ENCODE measurements at regions not wholly inside any gene's neighbourhood (a gene's known extent, or its start where the extent isn't known, plus 50 kb on each side); places are given as distances from the start of the nearest gene placed in this dataset.

DNA sequence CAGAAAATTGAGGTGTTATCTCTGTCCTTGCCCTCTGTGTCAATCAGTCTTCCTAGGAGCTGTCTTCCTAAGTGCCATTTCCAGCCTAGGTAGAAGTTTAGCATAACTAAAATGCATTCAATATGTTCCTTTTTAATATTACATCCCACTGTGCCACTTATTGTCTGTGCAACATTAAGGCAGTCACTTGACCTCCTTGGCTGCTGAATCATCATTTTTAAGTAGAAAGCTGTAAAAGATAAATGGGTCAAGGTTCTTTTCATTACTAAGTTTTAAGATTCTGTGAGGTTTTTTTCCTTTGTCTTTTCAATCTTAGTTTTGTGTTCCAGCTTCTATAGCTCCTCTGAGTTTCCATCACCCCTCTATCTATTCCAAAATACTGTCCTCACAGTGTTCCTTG lies 371.9 kb upstream of the SOX9 start:
- no TSS peak for BruUV-seq (replicated peaks)
- no peaks in the 10 kb centered on the region for H3K9me3 ChIP-seq (ENCODE audit: low read depth, low read length, poor library complexity, severe bottlenecking)
- no peaks in the 10 kb centered on the region for H3K4me1 ChIP-seq (ENCODE audit: insufficient read depth, low read length, poor library complexity, severe bottlenecking)
- no peaks in the 10 kb centered on the region for H3K27me3 ChIP-seq (replicated peaks; ENCODE audit: insufficient read depth, low read depth, low read length, poor library complexity)
- POLR2A ChIA-PET (ENCODE audit: low non-redundant PET): no interaction called here
- no peak overlapping the region for H3K4me3 ChIP-seq (ENCODE audit: low read depth, low read length, poor library complexity, severe bottlenecking)
- TF ChIP-seq EZH2 (IDR thresholded peaks at IDR 0.05; ENCODE audit: borderline replicate concordance, low read depth, low read length, poor library complexity, severe bottlenecking): no peak
- TF ChIP-seq, protein P1, sequence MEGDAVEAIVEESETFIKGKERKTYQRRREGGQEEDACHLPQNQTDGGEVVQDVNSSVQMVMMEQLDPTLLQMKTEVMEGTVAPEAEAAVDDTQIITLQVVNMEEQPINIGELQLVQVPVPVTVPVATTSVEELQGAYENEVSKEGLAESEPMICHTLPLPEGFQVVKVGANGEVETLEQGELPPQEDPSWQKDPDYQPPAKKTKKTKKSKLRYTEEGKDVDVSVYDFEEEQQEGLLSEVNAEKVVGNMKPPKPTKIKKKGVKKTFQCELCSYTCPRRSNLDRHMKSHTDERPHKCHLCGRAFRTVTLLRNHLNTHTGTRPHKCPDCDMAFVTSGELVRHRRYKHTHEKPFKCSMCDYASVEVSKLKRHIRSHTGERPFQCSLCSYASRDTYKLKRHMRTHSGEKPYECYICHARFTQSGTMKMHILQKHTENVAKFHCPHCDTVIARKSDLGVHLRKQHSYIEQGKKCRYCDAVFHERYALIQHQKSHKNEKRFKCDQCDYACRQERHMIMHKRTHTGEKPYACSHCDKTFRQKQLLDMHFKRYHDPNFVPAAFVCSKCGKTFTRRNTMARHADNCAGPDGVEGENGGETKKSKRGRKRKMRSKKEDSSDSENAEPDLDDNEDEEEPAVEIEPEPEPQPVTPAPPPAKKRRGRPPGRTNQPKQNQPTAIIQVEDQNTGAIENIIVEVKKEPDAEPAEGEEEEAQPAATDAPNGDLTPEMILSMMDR (conservative IDR thresholded peaks at IDR 0.05; ENCODE audit: low read depth, low read length): no peak
- H3K36me3 ChIP-seq (ENCODE audit: insufficient read depth, low read length, poor library complexity, severe bottlenecking): no peaks in the 10 kb centered on the region
- no peak for DNase-seq (ENCODE audit: low spot score)
- CTCF ChIA-PET: no interaction called here
- intact Hi-C loops (cut with micrococcal nuclease; ENCODE audit: unreplicated experiment): no loop called here
- no peak overlapping the region for H3K27ac ChIP-seq (ENCODE audit: low read depth, low read length, poor library complexity, severe bottlenecking)

DNA sequence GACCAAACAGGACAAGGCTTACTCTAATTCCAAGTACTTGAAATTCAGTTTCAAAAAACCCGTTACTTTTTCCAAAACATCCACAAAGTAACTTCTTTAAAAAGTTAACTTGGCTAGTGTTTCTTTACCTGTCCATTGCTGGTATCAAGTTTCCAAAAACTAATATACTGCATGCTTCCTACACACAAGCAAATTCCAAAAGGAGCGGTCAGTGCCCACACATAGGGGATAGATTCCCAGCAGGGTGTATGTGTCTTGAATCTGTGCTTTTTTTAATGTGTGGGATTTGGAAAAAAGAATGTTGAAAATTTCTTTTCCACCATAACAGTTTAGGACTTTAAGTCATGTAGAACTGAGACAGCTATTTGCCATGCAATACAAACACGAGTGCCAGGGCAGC lies 367.8 kb upstream of the SOX9 start:
- POLR2A ChIA-PET (ENCODE audit: low non-redundant PET): no interaction called here

DNA sequence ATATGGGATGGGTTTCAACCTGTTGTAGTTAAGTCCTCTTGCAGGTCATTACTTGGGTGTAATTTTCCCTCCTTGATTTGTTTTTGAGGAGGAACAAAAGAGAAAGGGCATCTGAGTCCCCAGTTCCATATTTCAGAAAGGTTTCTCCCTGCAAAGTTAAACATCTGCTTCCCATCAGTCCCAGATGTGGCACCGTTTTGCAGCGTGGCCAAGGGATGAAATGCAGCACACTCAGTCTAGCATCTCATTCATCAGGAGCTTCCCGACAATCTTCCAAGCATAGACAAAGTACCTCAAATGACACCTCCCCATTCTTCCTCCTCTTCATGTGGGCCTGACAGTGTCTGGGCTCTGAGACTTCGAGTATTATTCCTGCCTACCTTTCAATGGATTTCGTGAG lies 363.7 kb upstream of the SOX9 start:
- ChIA-PET CTCF (no interaction called here), POLR2A (ENCODE audit: low non-redundant PET) (no interaction called here)
- Histone ChIP-seq H3K9me3 (ENCODE audit: low read depth, low read length, poor library complexity, severe bottlenecking) (no peaks in the 10 kb centered on the region), H3K27me3 (replicated peaks; ENCODE audit: insufficient read depth, low read depth, low read length, poor library complexity) (no peaks in the 10 kb centered on the region), H3K4me3 (ENCODE audit: low read depth, low read length, poor library complexity, severe bottlenecking) (no peak overlapping the region), H3K27ac (ENCODE audit: low read depth, low read length, poor library complexity, severe bottlenecking) (no peak overlapping the region), H3K4me1 (ENCODE audit: insufficient read depth, low read length, poor library complexity, severe bottlenecking) (no peaks in the 10 kb centered on the region), H3K36me3 (ENCODE audit: insufficient read depth, low read length, poor library complexity, severe bottlenecking) (no peaks in the 10 kb centered on the region)
- BruUV-seq (replicated peaks): no TSS peak
- intact Hi-C loops (cut with micrococcal nuclease; ENCODE audit: unreplicated experiment): no loop called here
- TF ChIP-seq, protein P1 (conservative IDR thresholded peaks at IDR 0.05; ENCODE audit: low read depth, low read length): no peak
- TF ChIP-seq EZH2 (IDR thresholded peaks at IDR 0.05; ENCODE audit: borderline replicate concordance, low read depth, low read length, poor library complexity, severe bottlenecking): no peak
- DNase-seq (ENCODE audit: low spot score): no peak

More for the DNA sequence above, 367.8 kb upstream of the SOX9 start:
- Histone ChIP-seq H3K36me3 (ENCODE audit: insufficient read depth, low read length, poor library complexity, severe bottlenecking) (no peaks in the 10 kb centered on the region), H3K27me3 (replicated peaks; ENCODE audit: insufficient read depth, low read depth, low read length, poor library complexity) (no peaks in the 10 kb centered on the region), H3K9me3 (ENCODE audit: low read depth, low read length, poor library complexity, severe bottlenecking) (no peaks in the 10 kb centered on the region), H3K4me3 (ENCODE audit: low read depth, low read length, poor library complexity, severe bottlenecking) (no peak overlapping the region), H3K27ac (ENCODE audit: low read depth, low read length, poor library complexity, severe bottlenecking) (no peak overlapping the region), H3K4me1 (ENCODE audit: insufficient read depth, low read length, poor library complexity, severe bottlenecking) (no peaks in the 10 kb centered on the region)
- DNase-seq (ENCODE audit: low spot score): no peak
- intact Hi-C loops (cut with micrococcal nuclease; ENCODE audit: unreplicated experiment): no loop called here
- no peak for TF ChIP-seq EZH2 (IDR thresholded peaks at IDR 0.05; ENCODE audit: borderline replicate concordance, low read depth, low read length, poor library complexity, severe bottlenecking)
- TF ChIP-seq, protein P1 (conservative IDR thresholded peaks at IDR 0.05; ENCODE audit: low read depth, low read length): no peak
- no TSS peak for BruUV-seq (replicated peaks)
- CTCF ChIA-PET: no interaction called here
